ENCODE measurements at regions not wholly inside any gene's neighbourhood (a gene's known extent, or its start where the extent isn't known, plus 50 kb on each side); places are given as distances from the start of the nearest gene placed in this dataset.

DNA sequence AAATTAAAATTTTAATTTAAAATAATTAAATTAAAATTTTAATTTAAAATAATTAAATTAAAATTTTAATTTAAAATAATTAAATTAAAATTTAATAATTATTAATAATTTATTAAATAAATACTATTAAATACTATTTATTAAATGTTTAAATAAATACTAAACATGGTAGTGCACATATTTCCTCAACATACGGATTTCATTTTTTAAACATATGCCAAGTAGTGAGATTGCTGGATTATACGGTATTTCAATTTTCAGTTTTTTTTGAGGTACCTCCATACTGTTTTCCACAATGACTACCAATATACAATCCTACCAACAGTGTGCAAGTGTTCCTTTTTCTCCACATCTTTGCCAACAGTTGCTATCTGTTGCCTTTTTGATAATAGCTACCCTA is 852.9 kb upstream of the CDH8 start:
- TF ChIP-seq, protein P1, sequence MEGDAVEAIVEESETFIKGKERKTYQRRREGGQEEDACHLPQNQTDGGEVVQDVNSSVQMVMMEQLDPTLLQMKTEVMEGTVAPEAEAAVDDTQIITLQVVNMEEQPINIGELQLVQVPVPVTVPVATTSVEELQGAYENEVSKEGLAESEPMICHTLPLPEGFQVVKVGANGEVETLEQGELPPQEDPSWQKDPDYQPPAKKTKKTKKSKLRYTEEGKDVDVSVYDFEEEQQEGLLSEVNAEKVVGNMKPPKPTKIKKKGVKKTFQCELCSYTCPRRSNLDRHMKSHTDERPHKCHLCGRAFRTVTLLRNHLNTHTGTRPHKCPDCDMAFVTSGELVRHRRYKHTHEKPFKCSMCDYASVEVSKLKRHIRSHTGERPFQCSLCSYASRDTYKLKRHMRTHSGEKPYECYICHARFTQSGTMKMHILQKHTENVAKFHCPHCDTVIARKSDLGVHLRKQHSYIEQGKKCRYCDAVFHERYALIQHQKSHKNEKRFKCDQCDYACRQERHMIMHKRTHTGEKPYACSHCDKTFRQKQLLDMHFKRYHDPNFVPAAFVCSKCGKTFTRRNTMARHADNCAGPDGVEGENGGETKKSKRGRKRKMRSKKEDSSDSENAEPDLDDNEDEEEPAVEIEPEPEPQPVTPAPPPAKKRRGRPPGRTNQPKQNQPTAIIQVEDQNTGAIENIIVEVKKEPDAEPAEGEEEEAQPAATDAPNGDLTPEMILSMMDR (IDR thresholded peaks at IDR 0.05) = no peak
- TF ChIP-seq POLR2A (IDR thresholded peaks at IDR 0.05) = no peak

Measured in testis (tissue), 2 donors.